Erythroblast (primary cell): ENCODE measurements at regions not wholly inside any gene's neighbourhood (a gene's known extent, or its start where the extent isn't known, plus 50 kb on each side); places are given as distances from the start of the nearest gene placed in this dataset.

Source experiments
- GATA1 ChIP-seq: IDR thresholded peaks from 2 replicates; pipeline ENCODE4 v1.6.1; 2011; ENCODE audit warnings: low read depth, mild to moderate bottlenecking, control low read depth, low read length, moderate library complexity
- POLR2A ChIP-seq: IDR thresholded peaks from 2 replicates; pipeline ENCODE4 v1.6.1; 2011; ENCODE audit warnings: mild to moderate bottlenecking, low read length

- TF ChIP-seq POLR2A = no peak
- no peak for TF ChIP-seq GATA1
Measured at GRCh38 chr7:153454306-153454705, 597.9 kb upstream of the DPP6 start.
